HG03135 (cell line): ENCODE measurements at regions not wholly inside any gene's neighbourhood (a gene's known extent, or its start where the extent isn't known, plus 50 kb on each side); places are given as distances from the start of the nearest gene placed in this dataset.
"Not testable (repeated sequence)": the region's sequence is repeated elsewhere in the genome, so short reads cannot be mapped to it uniquely, and the experiment has no call there.

Experiments used
- ATAC-seq: cut with Tn5 transposase; IDR thresholded peaks from one replicate; pipeline ENCODE4 v1.9.1; 2021; ENCODE audit warnings: mild to moderate bottlenecking, moderate library complexity; ENCODE audit not compliant: unreplicated experiment

GRCh38 chr3:69648126-69648525 is 91.1 kb upstream of the MITF start:
- ATAC-seq: no peak

- ATAC-seq: no peak
Measured at GRCh38 chr3:69647511-69648110, 91.7 kb upstream of the MITF start.

GRCh38 chr3:69647081-69647480 is 92.2 kb upstream of the MITF start:
- ATAC-seq: no peak

- no peak for ATAC-seq
Measured at GRCh38 chr3:69646287-69647067, 92.8 kb upstream of the MITF start.

DNA sequence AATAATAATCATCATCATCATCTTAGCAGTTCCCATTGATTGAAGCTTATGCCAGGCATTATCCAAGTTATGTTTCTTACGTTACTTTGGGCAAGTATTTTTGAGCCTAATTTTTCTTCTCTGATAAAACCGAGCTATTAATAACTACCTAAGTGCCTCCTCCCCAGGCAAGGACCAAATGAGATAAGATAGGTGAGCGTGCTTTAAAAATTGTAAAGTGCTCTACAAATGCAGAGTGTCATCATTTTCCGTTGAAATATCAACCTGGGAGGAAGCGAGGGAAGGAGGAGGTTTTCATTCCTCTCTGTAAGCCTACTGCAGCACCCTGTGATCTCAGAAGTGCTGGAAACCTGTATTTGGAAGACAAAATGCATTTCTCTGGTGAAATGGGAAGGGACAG is 96.7 kb upstream of the MITF start:
- no peak for ATAC-seq

GRCh38 chr3:69639851-69640250 is 99.4 kb upstream of the MITF start:
- no peak for ATAC-seq

DNA sequence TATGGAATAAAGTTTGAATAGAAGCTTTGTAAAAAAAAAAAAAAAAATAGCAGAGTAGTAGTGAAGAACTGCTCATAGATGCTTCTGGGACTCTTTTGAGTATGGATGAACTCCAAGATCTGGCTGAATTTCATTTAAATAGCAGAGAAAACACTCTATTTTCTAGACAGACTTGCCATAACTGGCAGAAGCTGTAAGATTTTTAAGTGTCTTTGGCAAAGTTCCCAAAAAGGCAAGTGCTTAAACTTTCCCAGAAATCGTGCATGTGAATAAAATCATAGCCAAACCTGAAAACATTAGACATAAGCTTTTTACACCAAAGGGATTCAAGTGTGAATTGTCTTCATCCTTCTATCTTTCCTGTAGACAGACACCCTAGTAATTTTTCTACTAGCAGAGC is 110.3 kb upstream of the MITF start:
- no peak for ATAC-seq

DNA sequence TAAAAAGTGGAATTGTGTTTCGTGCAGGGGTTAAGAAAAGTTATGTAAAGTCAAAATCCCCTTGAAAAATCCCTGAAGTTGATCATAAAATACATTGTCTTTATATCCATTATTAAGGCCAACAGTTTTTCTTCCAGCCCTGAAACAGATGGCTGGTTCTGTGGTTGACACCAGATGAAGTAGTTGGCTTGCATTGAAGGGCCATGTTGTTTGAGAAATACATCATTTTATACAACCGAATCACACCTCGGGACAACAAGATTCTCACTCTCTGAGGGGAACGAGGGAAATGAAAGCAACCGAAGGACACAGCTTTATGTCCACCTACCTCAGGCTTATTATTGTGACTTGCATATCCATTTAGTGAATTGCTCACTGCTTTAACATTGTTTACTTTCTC is 126.0 kb upstream of the MITF start:
- no peak for ATAC-seq

DNA sequence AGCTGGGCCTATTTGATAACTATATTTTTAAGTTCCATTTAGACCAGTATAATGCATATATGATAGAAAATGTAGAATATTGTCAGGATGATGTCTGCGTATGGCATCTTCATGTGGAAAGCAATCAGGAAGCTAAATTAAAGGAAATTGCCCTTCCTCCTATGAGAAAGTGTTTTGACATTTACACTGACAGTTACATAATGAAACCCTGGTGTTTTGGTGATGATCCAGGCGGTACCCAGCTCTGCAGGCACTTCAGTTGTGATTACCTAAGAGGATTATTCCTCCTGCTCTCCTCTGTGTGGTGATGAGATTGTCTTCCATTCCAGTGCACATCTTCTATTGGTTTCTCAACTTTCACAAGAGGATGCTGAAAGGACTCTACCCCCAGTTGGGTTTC is 126.5 kb upstream of the MITF start:
- ATAC-seq: no peak

- not testable (repeated sequence) for ATAC-seq
Measured at GRCh38 chr3:69609566-69609965, 129.7 kb upstream of the MITF start.

DNA sequence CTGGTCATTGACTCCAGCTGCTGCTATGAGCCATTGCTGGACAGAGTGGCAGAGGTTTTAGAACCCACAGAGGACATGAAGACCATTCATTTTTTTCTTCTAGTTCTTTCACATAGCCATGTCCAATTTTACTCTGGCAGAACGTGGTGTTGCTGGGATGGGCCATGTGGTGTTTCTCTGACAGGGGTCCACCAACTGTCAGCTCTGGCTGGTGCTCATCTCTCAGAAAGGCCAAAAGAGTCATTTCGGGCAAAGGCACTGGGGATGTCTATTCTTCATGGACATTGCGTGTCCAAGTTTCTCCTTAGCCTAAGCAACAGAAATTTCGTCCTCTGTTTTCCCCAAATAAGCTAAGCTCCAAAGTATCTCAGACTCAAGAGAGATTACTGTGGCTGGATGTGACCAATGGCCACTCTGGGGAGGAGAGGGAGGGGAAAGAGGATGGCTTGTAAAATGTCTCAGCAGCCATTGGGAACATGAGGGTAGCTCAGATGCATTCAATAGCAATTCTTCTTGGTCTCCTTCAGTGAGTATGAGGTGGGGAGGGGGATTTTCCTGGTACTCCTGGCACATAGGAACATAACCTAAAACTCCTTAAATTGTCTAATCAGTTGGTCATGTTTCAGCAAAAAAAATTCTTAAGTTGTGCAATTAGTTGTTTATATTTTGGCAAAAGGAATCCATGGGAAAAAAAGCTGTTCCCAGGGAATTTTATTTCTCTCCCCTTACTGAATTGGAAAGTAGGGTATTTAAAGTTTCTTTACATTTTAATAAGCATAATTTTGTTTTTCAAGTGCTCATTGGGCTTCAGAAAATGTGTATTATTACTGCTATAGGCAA is 131.6 kb upstream of the MITF start:
- no peak for ATAC-seq

DNA sequence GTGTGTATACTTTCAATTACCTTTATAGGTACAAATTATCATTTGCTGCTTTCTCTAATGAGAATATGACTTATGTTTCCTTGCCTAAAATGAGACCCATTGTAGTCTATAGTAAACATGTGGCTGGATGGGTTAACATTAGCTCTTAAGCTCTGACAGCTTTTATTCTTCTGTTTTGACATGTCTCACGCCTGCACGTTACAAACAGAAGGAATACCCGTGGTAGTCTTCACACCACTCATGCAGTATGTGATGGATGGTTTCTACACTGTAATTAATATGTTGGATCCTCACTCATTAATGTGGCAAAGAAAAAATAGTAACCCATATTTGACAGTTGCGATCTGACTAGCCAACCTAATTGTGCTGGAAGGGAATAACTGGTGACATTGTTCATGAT is 133.4 kb upstream of the MITF start:
- ATAC-seq: no peak

- ATAC-seq: no peak
Measured at GRCh38 chr3:69604735-69605450, 134.4 kb upstream of the MITF start.

DNA sequence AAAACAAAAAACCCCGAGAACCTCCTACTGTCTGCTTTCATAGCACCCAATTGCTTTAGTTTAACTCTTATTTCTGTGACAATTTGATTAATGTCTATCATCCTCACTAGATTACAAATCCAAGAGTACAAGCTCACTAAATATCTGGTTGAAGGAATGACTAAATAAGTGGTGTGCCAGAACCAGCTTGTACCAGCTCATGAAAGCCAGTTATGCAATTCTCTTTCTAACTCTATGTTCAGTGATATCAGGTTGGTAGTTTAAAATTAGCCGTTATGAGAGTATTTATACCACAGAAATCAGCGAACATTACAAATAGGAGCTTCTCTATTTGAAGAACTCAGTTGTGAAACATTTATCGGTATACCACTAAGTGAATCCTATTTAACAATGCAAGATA is 137.2 kb upstream of the MITF start:
- no peak for ATAC-seq

DNA sequence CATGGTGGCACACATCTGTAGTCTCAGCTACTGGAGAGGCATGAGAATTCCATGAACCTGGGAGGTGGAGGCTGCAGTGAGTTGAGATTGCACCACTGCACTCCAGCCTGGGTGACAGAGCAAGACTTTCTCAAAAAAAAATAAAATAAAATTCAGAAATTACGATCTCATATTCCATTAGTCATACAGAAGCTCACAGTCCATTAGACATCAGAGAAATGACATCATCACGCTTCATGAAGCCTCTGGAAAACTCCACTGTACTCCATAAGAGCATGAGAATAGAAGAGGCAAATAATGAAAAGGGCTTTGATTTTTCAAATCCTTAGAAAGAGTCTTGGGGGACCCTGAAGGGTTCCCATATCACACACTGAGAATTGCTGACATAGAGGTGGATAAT is 145.0 kb upstream of the MITF start:
- no peak for ATAC-seq

DNA sequence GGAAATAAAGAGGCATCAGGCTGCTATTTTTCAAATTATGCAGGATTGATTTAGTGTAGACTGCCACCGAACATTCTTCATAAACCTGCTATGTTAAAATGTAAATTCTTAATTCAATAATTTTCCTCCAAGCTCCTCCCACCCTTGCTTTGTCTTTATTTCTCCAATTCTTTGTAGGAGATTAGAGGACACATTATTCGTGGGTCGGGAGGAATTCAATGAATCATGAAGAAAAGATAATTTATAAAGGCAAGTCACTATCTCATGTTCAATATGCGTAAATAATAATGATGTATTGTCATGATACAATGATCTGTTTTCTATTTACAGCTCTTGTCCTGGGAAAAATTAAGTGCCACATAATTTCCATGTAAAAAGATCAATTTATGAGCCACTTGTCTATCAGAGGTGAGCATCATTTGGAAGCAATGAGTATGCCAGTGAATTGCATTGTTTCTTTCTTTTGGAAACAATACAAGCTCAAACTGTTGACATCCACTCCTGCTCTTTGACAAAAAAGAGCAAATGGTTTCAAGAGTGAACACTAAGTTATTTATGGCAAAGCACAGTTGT is 148.0 kb upstream of the MITF start:
- no peak for ATAC-seq

DNA sequence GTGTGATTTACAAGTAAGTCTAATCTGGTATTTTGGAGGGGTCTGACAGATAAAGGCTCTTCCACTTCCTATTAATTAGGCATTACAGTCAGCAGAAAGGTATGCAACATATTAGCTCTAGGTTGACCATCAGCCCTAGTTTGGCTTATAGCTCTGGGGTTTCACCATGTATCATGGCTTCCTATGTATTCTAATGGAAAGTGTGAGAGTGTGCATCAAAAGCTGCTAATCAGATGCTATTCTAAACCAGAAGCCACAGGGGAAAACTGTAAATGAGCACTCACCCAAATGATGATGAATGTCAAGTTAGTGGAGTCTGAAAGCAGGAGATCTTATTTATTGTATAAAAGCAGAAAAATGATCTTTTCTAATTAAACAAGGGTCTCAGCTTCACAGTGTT is 149.2 kb upstream of the MITF start:
- no peak for ATAC-seq

DNA sequence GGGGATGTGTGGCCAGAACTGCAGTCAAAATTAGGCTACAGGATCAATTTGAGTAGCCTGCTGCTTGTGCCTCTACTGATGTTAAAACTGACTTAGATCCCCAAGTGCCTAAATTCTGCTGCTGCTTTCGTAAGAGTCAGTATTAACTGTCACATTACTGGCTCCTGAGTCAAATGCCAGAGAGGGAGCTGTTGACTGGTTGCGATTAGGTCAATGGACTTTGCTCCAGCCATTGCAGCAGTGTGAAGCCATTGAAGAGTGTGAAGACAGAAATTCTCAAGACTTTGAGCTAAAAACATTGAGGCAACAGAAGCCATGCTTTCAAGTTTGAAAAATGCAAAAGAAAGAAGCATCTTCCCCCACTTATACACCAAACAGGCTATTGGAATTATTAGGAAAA is 151.1 kb upstream of the MITF start:
- ATAC-seq: no peak

DNA sequence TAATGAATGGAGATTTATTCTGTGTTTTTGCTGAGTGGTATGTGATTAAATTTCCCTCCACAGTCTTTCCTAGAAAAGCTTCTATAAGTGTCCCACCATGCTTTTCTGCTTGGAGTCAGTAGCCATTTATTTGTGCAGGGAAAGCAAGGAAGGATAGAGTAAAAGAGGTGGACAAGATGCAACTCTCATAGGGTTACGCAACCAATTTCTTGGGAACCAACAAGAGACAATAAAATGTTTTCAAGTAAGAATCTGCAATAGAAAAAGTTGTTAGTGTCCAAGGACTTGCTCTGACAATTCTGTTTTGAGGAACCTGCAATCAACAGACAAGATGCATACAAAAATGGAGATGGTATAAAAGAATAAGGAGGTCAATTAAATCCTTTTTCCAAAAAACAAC is 153.8 kb upstream of the MITF start:
- no peak for ATAC-seq

DNA sequence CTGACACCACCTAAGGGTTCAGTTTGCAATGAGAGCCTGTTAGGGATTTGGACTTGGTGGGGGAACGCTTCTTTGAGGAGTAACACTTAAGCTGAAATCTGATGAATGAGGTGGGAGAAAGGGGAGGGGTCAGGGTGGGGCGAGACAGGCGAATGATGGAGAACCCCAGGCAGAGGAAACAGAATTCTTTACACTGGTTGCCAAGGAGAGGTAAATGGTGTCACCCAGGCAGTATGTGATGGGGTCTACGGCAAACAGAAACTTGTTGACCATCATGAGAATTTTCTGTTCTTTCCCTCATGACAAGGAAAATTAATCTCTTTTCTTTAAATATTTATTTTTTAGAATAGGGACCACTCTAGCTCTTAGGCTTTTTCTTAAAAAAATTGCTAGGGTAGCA is 157.2 kb upstream of the MITF start:
- ATAC-seq: no peak
